Activated T-cell treated with anti-CD3 and anti-CD28 coated beads for 48 hours (primary cell): ENCODE measurements at regions not wholly inside any gene's neighbourhood (a gene's known extent, or its start where the extent isn't known, plus 50 kb on each side); places are given as distances from the start of the nearest gene placed in this dataset.
"Not testable (repeated sequence)": the region's sequence is repeated elsewhere in the genome, so short reads cannot be mapped to it uniquely, and the experiment has no call there.

Experiments
- DNase-seq: peaks from one replicate; pipeline ENCODE4 v3.0.0-alpha.2; 2020; ENCODE audit warnings: low read depth

GRCh38 chr3:20245781-20246180 is 59.8 kb upstream of the SGO1 start:
- no peak for DNase-seq

GRCh38 chr3:20240154-20240883 is 54.3 kb upstream of the SGO1 start:
- DNase-seq = no peak

GRCh38 chr3:20238199-20238598 is 52.2 kb upstream of the SGO1 start:
- not testable (repeated sequence) for DNase-seq

- no peak for DNase-seq
These were observed 50.6 kb upstream of the SGO1 start for GRCh38 chr3:20236603-20237002.
